HAP-1 (cell line): ENCODE measurements at regions not wholly inside any gene's neighbourhood (a gene's known extent, or its start where the extent isn't known, plus 50 kb on each side); places are given as distances from the start of the nearest gene placed in this dataset.

ENCODE experiments used
- DNase-seq, 2 experiments: peaks; one replicate each; pipeline ENCODE4 v3.0.0-alpha.2; 2016 to 2020; ENCODE audit warnings: low spot score in 2 of 2
- H3K27me3 ChIP-seq: fragments of 250-450 bp; sonication (Bioruptor Pico); 2 replicates; pipeline ENCODE4 v1.5.1; 2020; ENCODE audit warnings: low read depth, mild to moderate bottlenecking, moderate library complexity
- H3K36me3 ChIP-seq: fragments of 250-450 bp; sonication (Bioruptor Pico); replicated peaks from 2 replicates; pipeline ENCODE4 v1.5.1; 2020; ENCODE audit warnings: mild to moderate bottlenecking
- H3K4me1 ChIP-seq: fragments of 250-450 bp; sonication (Bioruptor Pico); 2 replicates; pipeline ENCODE4 v1.5.1; 2020; ENCODE audit warnings: mild to moderate bottlenecking
- H3K4me3 ChIP-seq: fragments of 250-450 bp; sonication (Bioruptor Pico); 2 replicates; pipeline ENCODE4 v1.5.1; 2020; ENCODE audit warnings: mild to moderate bottlenecking, moderate library complexity
- H3K9me3 ChIP-seq: fragments of 250-450 bp; sonication (Bioruptor Pico); 2 replicates; pipeline ENCODE4 v1.5.1; 2020; ENCODE audit warnings: mild to moderate bottlenecking, moderate library complexity
- in situ Hi-C: fragments of 300-500 bp; cut with MboI; formaldehyde crosslinking; loops from 3 replicates; pipeline ENCODE4 v1.14.3; 2020; ENCODE audit warnings: low sequenced_read_pairs, inconsistent platforms, mixed read lengths

DNA sequence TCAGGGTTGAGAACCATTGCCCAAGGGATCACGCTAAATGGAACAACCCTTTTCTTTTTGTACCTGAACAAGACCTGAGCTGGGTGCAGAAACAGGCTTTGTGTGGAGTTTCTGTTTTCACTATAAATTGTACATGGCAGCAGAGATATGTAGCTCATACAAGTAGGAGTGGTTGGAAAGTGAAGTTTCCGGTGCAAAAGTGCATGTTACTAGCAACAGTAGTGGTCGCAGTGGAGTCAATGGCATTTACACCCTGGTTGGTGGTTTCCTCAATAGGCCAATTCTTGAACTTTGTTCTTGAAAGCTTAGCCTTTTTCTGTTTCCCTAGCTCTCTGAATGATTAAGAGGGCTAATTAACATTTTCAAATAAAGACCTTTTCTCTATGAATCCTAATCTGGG lies 170.7 kb downstream of the NEBL start:
- no peaks in the 10 kb centered on the region for H3K4me1 ChIP-seq
- H3K9me3 ChIP-seq = no peaks in the 10 kb centered on the region
- H3K4me3 ChIP-seq = no peak overlapping the region
- in situ Hi-C loops = no loop called here
- no peak for DNase-seq
- H3K36me3 ChIP-seq = no peaks in the 10 kb centered on the region
- H3K27me3 ChIP-seq = no peaks in the 10 kb centered on the region

DNA sequence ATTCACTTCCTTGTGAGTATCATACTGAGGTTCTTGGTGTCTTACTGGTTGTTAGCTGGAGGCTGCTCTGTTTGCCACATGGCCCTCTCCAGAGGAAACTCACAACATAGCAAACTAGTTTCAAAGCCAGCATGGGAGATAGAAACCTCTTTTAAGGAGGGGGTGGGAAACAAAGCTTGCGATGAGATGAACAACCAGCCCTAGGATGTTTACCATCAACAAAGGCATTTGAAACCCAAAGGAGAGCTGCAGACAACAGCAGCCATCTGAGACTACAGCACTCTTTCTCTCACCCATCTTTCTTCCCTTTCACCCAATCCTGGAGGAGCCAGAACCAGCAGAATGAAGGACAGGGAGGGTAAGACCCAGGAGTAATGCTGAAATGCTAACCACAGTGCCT lies 182.1 kb downstream of the NEBL start:
- Histone ChIP-seq H3K4me3 (no peak overlapping the region), H3K9me3 (no peaks in the 10 kb centered on the region), H3K27me3 (no peaks in the 10 kb centered on the region), H3K4me1 (no peaks in the 10 kb centered on the region), H3K36me3 (no peaks in the 10 kb centered on the region)
- no peak for DNase-seq
- in situ Hi-C loops = no loop called here

DNA sequence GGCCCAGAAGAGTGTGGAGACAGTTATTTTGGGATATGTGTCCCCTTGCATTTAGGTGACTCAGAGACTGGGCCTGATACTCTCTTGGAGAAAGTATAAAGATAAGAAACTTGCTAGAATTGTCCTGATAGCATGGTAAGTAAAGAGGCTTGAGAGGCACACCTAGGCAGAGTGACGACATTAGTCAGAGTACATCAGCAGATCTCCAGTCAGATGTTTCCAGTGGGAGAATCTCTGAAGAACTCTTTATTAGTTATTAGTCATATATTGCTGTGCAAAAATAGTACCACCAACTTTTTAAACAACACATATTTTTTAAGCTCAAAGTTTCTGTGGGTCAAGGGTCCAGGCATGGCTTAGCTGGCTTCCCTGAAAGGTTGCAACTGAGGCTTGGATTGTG lies 182.6 kb downstream of the NEBL start:
- Histone ChIP-seq H3K9me3 (no peaks in the 10 kb centered on the region), H3K27me3 (no peaks in the 10 kb centered on the region), H3K4me1 (no peaks in the 10 kb centered on the region), H3K36me3 (no peaks in the 10 kb centered on the region), H3K4me3 (no peak overlapping the region)
- in situ Hi-C loops = no loop called here
- DNase-seq = no peak

DNA sequence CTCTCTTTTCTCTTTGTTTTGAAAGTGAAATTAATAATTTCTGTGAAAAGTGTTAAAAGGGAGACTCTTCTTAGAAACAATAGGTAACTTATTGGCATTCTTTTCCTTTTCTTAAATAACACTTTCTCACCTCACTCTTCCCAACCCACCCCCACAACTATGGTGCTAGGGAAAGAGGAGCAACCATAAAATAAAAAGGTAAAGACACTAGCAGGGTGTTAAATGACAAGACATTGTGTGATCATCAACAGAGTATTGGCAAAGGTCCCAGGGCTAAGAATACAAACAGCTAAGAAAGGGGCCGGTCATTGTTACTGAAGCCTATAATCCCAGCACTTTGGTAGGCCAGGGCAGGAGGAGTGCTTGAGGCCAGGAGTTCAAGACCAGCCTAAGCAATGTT lies 183.7 kb downstream of the NEBL start:
- Histone ChIP-seq H3K9me3 (no peaks in the 10 kb centered on the region), H3K4me1 (no peaks in the 10 kb centered on the region), H3K36me3 (no peaks in the 10 kb centered on the region), H3K4me3 (no peak overlapping the region), H3K27me3 (no peaks in the 10 kb centered on the region)
- in situ Hi-C loops = no loop called here
- DNase-seq = no peak

DNA sequence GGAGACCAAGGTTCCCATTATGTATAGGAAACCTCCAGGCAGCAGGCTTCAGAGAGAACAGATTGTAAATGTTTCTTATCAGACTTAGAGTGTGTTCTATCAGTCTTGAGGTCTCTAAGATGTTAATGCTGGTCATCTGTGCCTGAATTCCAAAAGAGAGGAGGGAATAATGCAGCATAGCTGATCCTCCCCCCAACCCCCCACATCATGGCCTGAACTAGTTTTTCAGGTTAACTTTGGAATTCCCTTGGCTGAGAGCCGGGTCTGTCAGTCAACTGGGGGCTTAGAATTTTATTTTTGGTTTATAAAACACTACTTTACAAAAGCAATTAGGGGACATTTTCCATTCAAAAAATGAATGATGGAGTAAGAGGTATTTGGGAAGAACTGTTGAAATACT lies 184.3 kb downstream of the NEBL start:
- Histone ChIP-seq H3K27me3 (no peaks in the 10 kb centered on the region), H3K4me3 (no peak overlapping the region), H3K36me3 (no peaks in the 10 kb centered on the region), H3K4me1 (no peaks in the 10 kb centered on the region), H3K9me3 (no peaks in the 10 kb centered on the region)
- no peak for DNase-seq
- in situ Hi-C loops = no loop called here

DNA sequence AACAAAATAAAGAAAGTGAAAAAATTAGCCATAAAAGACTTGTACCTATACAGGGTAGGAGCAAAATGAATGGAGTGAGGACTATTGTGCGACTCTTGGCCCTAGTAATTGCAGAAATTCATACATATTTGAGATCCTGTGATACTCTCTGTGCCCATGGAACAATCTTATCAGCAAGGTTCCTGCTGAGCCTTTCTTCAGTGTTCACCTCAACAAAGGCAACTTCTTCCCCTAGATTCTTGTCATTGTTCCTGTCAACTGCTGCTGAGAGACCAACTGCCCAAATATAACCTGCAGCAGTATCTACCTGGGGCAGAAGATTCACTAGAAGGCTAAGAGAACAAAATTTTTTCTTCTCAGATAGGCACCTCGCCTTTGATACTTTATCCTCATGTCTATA lies 187.4 kb downstream of the NEBL start:
- in situ Hi-C loops = no loop called here

DNA sequence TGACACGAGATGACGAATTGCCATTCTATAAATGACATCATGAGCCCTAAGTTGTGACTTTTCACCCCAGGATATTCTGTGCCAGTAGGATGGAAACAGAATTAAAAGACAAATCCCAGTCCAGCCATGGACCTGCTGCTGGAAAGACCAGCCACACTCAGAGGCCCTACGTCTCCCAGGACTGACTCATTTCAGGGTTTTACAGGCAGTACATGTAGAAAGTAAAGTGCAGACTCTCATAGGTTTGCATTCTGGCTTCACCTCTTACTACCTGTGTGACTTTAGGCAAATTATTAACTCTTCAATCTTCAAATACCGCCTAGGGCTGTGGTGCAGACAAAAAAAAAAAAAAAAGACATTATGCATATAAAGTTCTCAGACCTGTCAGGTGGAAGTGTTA lies 188.8 kb downstream of the NEBL start:
- H3K36me3 ChIP-seq = no peaks in the 10 kb centered on the region
- H3K9me3 ChIP-seq = no peaks in the 10 kb centered on the region
- in situ Hi-C loops = no loop called here
- no peak overlapping the region for H3K4me3 ChIP-seq
- no peaks in the 10 kb centered on the region for H3K27me3 ChIP-seq
- no peaks in the 10 kb centered on the region for H3K4me1 ChIP-seq
- DNase-seq = no peak

More for the DNA sequence above, 187.4 kb downstream of the NEBL start:
- H3K4me1 ChIP-seq = no peaks in the 10 kb centered on the region
- H3K4me3 ChIP-seq = no peak overlapping the region
- no peaks in the 10 kb centered on the region for H3K27me3 ChIP-seq
- no peaks in the 10 kb centered on the region for H3K36me3 ChIP-seq
- no peaks in the 10 kb centered on the region for H3K9me3 ChIP-seq
- DNase-seq = no peak

DNA sequence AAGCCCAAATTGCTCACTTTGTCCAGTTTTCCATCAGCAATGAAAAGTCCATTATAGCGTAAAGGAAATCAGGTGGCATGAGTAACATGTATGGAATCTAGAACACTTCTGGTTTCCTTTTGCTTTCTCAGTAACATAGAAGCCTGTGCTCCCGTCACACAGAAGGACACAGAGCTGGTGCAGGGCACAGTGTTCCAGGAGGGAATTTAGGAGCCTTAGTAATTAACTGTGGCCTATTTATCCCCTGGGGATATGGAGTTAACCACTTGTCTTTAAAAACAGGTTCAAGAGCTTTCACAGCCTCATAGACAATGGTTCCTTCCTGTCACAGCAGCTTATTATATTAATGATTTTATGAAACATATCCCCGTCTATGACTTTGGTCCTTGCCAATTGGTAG lies 189.9 kb downstream of the NEBL start:
- no peak for DNase-seq
- H3K36me3 ChIP-seq = no peaks in the 10 kb centered on the region
- H3K9me3 ChIP-seq = no peaks in the 10 kb centered on the region
- in situ Hi-C loops = no loop called here
- H3K4me1 ChIP-seq = no peaks in the 10 kb centered on the region
- no peak overlapping the region for H3K4me3 ChIP-seq
- H3K27me3 ChIP-seq = no peaks in the 10 kb centered on the region

- in situ Hi-C loops = no loop called here
- no peaks in the 10 kb centered on the region for H3K9me3 ChIP-seq
- DNase-seq = no peak
- H3K4me1 ChIP-seq = no peaks in the 10 kb centered on the region
- peaks cover 4% of the 10 kb centered on the region; the same call in 1 of the 2 replicates for H3K27me3 ChIP-seq
- no peak overlapping the region for H3K4me3 ChIP-seq
- no peaks in the 10 kb centered on the region for H3K36me3 ChIP-seq
These were observed 198.3 kb downstream of the NEBL start for GRCh38 chr10:20698837-20699236.

DNA sequence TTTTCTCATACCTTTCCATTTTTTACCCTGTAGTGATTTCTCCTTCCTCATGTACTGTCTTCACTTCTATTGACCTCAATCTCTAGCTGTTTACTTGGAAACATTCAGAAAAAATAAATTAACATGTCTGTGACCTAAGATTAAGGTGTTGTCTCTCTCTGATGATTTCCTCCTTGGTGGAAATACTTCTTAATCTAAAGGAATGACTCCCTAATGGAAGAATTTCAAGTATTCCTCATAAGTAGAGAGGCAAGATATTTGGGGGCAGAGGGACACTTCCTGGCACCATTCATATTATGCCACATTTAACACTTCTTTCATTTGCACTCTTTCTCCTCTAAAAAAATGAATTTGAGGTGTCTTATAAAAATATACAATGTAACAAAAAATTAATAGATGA lies 202.8 kb downstream of the NEBL start:
- DNase-seq = no peak
- Histone ChIP-seq H3K4me3 (no peak overlapping the region), H3K36me3 (no peaks in the 10 kb centered on the region), H3K27me3 (peaks cover 4% of the 10 kb centered on the region; the same call in 1 of the 2 replicates), H3K4me1 (no peaks in the 10 kb centered on the region), H3K9me3 (no peaks in the 10 kb centered on the region)
- in situ Hi-C loops = no loop called here

- no peaks in the 10 kb centered on the region for H3K27me3 ChIP-seq
- no peaks in the 10 kb centered on the region for H3K4me1 ChIP-seq
- in situ Hi-C loops = no loop called here
- no peaks in the 10 kb centered on the region for H3K36me3 ChIP-seq
- no peak for DNase-seq
- H3K9me3 ChIP-seq = no peaks in the 10 kb centered on the region
- no peak overlapping the region for H3K4me3 ChIP-seq
These were observed 208.1 kb downstream of the NEBL start for GRCh38 chr10:20688797-20689544.

- no peak for DNase-seq
- H3K27me3 ChIP-seq = no peaks in the 10 kb centered on the region
- H3K36me3 ChIP-seq = no peaks in the 10 kb centered on the region
- no peak overlapping the region for H3K4me3 ChIP-seq
- no peaks in the 10 kb centered on the region for H3K9me3 ChIP-seq
- in situ Hi-C loops = no loop called here
- no peaks in the 10 kb centered on the region for H3K4me1 ChIP-seq
These were observed 211.0 kb downstream of the NEBL start for GRCh38 chr10:20686015-20686635.

DNA sequence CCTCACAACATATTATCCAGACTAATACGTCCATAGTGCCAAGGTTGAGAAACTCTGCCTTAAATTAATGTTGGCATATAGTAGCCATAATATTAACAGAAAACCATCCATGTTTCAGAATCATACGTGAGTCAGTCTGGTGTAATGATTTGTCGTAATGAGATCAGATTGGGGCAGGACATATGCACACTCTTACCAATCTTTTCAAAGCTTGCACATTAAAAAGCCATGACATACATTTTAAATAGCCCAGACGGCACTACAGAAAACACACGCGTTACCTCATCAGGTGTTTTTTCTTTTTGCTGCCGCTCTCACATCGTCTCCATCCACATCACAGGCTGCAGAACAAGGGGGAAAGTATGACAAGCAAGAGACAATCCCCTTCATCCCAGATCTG lies 211.6 kb downstream of the NEBL start:
- H3K36me3 ChIP-seq = no peaks in the 10 kb centered on the region
- DNase-seq = no peak

GRCh38 chr10:20683345-20683744 lies 213.8 kb downstream of the NEBL start:
- H3K4me3 ChIP-seq = no peak overlapping the region
- H3K27me3 ChIP-seq = no peaks in the 10 kb centered on the region
- no peaks in the 10 kb centered on the region for H3K36me3 ChIP-seq
- in situ Hi-C loops = no loop called here
- DNase-seq = no peak
- no peaks in the 10 kb centered on the region for H3K9me3 ChIP-seq
- no peaks in the 10 kb centered on the region for H3K4me1 ChIP-seq

More for the DNA sequence above, 211.6 kb downstream of the NEBL start:
- Histone ChIP-seq H3K4me1 (no peaks in the 10 kb centered on the region), H3K27me3 (no peaks in the 10 kb centered on the region), H3K9me3 (no peaks in the 10 kb centered on the region), H3K4me3 (no peak overlapping the region)
- in situ Hi-C loops = no loop called here
